HuH-7.5 (cell line): ENCODE measurements at regions not wholly inside any gene's neighbourhood (a gene's known extent, or its start where the extent isn't known, plus 50 kb on each side); places are given as distances from the start of the nearest gene placed in this dataset.

ENCODE experiments used
- DNase-seq: peaks from one replicate; pipeline ENCODE4 v3.0.0; 2011; ENCODE audit warnings: low spot score

DNA sequence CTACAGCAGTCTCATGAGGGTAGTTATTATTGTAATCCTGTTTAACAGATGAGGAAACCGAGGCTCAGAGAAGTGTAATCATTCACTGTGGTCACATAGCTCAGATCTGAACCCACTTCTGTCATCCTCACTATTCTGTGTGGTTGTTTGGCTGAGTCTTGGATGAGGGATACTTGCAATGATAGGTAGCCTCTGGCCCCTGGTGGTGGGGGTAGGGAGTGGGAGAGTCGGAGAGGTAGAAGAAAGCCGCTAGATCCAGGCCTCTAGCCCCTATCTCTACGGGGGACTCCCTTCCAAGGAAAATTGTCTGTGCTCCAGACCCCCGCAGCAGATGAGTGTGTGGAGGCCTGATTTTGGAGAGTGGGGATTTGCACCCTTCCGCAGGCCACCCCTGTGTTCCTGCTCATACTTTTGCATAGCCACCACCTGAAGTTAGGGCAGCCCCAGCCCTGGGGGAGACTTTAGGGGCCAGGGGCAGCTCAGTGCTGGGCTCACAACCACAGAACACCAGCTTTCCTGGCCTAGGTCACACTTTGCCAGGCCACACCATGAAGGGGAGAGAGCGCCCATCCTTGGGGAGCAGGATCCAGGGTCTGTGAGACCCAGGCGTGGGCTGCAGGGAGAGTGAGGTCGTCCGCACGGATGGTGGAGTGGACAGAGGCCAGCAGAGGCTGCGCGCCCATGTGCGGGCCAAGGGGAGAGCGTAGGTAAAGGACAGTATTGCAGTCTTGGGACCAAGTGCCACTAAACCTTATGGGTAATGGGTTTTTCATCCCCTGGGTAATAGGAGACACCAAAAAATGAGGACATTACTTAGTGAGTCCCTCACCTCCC, 148.2 kb downstream of the GLI2 start:
- no peak for DNase-seq

DNA sequence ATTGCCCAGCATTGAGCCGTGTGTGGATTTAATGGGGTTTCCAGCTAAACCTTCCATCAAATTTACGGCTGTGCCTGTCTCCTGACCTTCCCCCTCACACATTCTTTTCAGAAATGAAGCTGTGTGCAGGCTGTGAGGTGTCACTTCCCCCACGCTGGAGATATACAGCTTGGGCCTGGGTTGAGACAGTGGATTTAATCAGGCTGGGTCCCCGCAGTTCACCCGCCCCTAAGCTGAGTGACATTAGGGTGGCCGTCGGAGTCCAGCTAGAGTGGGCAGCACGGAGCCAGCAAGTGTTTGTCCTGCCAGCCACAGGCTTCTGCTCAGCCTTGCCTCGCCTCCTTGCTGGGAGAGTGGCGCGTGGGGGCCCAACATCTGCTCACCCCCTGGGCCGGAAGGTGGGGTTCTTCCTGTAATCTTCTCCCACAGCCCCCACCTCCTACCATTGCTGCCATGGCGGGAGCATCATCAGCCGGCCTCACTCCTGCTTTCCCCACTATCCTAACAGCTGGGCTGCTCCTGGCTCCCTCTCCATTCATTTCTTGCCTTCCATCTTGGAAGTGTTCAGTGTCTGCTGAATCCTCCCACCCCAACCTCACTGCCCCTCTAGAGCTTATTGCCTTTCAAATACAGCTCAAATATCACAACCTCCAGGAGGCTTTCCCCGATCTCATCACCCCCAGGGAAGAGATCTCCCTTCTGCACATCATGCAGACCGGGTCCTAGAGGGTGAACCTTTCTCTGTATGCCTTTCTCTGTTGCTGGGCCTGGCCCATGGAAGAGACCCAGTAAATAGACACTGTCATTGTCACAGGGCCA, 149.0 kb downstream of the GLI2 start:
- no peak for DNase-seq

DNA sequence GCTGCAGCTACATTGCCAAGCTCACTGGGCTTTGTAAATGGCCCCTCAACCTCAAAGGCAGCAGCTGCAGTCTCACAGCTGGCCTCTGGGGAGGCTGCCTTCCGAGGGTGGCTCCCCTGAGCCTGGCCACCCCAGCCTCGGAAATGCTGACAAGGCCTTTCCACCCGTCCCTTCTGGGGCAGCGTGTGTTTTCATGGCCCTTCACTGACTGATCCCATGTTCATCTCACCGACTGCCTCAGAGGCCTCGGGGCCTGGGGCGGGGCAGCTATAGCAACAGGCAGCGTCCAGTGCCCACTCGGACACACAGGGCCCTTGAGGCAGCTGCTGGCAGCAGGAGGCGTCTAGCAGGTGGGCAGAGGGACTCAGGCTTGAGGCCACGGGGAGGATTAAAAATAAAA, 149.7 kb downstream of the GLI2 start:
- no peak for DNase-seq

DNA sequence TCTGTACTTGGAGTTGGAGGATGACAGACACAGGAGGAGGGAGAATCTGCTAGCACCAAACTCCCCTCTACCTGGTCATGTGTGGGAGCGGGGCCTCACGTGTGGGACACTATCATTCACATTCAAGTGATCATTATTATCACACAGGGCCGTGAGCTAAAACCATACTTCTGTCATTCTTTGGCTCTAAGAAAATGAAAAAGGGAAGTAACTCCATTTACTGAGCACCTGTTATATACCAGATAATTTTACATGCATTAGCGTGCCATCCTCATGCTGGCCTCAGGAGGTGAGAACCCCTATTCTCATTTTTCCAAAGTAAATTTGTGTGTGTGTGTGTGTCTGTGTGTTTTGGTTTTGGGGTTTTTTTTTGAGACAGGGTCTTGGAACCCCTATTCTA, 150.1 kb downstream of the GLI2 start:
- DNase-seq: no peak

DNA sequence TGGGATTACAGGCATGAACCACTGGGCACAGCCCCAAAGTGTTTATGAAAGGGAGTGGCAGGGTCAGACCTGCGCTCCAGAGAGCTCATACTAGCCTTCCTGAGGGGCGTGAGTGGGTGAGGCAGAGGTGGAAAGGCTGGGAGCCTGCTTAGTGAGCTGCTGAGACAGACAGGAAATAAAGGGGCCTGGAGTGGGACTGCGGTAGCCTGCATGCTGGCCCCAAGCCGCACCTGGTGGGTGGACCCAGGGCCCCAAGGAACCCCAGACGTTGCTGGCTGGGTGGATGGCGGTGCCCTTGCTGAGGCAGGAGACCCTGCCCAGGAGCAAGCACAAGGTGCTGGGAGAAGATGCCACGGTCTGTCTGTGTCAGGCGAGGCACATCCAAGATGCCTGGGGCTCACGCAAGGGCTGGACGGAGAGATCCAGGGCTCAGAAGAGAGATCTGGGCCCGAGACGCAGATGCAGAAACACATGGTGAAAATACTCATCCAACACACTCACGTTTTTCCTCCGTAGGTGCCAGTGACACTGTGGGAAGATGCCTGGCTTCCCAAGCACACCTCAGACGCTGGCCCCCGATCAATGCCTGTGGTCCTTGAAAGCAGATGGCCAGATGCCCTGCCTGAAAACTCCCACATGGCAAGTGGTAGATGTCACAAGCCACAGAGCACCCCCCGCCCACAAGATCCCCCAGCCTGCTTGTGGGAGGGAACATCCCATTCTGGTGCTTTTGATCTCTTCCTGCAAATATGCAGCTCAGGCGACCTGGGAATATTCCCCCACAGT, 151.1 kb downstream of the GLI2 start:
- no peak for DNase-seq

DNA sequence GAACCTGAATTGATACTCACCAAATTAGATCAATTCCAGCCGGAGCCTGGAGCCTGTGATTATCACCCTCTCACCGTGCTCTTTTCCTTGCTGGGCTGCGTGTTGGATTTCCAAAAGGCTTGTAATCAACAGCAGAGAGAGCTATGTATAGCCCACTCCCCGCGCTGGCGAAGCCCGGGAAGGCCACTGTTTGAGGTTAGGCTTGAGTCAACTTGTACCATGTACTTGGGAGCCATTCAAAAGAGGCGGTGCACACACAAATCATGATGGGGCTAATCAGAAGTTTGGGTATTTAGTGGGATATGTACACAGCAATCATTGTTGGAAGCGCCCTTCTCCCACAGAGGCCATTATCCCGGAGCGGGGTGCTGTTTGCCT, 151.6 kb downstream of the GLI2 start:
- DNase-seq: no peak

DNA sequence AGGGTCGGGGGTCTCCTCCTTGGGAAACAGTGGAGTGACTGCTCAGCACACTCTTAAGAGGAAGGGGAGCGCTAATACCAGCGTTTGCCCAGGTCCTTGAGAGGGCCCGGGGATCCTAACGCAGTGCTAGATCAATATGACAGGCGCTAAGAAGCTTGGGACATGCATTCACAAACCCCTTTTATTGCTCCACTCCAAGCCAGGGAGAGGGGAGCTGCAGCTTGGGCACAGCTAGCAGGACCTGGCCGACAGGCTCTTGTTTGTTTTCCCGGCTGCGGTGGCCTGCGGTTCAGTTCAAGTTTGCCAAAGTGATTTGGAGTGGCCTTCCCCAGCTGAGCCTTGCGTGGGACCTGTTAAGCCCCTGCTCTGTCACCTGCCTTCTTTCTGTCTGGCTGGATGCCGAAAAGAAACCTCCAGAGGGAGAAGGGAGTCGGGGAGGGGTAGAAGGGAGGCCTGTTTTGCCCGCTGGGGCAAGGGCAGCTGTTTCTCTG, 152.1 kb downstream of the GLI2 start:
- DNase-seq: no peak

DNA sequence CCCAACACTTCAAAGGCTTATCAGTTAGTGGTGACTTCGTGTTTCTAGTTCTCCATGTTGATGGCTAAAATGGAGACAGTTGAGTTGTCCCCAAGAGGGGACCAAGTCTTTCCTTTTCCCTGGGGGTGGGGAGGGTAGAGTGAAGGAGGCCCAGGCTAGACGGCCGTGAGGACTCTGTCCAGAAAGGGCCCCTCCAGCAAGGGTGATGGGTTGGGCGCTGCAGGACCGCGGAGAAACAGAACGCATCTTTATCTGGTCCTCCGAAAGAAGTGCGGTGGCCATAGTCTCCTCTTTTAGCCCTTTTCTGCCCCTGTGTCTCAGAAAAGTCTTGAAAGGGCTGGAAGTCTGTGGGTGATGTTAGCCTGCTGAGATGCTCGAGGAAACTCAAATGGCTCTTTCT, 153.2 kb downstream of the GLI2 start:
- no peak for DNase-seq

DNA sequence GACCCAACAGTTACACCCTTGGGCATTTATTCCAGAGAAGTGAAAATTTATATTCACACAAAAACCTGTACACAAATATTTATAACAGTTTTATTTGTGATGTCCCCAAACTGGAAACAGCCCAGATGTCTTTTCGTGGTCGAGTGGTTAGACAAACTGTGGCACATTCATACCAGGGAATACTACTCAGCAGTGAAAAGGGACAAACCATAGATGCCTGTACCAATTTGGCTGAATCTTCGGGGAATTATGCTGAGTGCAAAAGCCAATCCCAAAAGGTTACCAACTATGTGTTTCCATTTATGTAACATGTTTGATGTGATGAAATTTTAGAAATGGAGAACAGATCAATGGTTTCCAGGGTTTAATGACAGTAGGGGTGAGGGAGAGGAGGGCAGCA, 154.3 kb downstream of the GLI2 start:
- DNase-seq: no peak

DNA sequence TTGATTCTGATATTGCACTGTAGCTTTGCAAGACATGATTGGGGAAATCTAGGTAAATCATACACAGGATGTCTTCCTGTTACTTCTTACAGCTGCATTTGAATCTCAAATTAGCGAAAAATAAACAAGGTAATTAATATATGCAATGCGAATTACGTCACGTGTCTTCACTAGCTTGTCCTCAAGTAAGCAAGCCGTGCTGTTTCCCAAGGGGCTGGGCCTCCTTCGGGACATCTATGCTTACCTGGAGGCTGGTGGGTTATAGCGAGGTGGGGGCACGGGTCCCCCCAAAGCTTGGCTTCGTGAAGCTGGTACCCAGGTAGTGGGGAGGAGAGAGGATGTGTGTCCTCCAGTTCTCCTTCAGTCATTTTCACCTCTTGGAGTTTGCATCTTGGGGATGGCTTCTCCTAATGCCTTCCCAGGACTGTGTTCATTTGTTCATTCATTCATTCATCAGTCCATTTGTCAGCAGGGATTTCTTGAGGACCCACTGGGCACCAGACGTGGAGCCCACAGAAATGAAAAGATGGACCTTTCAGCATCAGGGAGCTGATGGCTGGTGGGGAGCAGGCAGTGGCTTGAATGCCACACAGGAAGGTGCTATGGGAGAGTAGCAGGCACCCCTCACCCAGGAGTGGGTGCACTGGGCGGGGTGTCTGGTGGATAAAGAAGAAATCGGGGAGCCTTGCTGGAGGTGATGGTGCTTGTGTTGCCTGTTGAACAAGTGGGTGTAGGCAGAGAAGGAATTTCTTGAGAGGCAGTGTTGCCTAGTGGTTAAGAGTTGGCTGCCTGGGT, 155.1 kb downstream of the GLI2 start:
- DNase-seq: no peak

DNA sequence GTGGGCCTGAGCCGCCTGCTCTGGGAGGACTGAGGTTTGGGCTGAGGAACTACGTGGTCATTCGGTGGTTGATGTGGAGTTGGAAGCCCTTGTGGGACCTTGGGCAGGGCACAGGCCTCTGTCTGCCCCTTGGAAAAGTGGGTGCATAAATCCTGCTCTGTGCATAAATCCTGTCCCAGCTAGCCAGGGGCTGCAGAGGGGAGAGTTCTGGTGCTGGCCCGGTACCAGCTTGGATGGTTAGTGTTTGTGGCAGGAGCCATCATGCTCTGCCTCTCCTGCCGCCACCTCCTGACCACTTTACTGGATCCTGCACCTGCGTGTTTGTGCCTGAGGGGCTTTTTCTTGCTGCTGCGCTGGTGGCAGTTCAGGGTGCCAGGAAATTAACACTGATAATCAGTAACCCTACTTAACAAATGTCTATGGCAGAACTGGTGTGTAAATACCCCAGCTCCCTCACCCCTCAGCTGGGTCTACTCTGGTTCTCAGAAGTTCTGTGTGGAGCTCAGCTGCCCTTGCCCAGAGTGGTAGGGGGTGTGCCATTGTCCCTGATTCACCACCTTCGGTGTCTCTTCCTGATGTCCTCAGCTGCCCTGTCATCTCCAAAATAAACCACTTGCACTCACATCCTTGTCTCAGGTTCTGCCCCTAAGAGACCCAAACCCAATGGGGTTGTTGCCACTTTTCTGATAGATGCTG, 156.8 kb downstream of the GLI2 start:
- DNase-seq: no peak

DNA sequence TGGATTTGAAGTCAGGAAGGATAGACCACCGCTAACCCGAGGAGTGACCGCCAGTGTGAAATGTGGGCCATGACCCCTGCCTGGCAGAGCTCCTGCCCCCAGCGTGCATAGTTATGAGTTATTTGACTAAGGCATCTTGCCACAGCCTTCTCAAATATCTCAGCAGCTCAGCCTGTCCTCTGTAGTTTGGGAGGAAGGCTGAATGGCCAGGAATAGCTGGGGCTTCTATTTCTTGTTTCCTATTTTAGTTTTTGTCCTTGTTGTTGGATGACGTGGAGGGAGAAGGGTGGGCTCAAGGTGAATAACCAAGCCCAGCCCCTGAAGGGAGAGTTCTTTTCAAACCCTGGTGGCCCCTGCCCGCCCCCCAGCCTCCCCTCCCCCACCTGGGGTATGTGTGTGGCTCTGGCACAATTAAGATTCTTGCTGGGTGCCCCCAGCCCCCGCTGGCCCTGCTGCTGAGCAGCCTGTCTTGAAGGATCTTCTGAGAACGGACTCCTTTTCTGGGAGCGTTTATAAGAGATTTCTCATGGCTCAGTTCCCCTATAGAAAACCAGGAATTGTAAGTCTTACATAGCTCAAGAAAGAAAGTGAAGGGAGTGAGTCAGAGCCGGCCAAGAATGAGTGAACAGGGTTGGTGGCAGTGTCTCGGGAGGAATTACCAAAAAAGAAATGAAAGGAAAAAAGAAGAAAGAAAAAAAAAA, 157.4 kb downstream of the GLI2 start:
- DNase-seq: no peak

DNA sequence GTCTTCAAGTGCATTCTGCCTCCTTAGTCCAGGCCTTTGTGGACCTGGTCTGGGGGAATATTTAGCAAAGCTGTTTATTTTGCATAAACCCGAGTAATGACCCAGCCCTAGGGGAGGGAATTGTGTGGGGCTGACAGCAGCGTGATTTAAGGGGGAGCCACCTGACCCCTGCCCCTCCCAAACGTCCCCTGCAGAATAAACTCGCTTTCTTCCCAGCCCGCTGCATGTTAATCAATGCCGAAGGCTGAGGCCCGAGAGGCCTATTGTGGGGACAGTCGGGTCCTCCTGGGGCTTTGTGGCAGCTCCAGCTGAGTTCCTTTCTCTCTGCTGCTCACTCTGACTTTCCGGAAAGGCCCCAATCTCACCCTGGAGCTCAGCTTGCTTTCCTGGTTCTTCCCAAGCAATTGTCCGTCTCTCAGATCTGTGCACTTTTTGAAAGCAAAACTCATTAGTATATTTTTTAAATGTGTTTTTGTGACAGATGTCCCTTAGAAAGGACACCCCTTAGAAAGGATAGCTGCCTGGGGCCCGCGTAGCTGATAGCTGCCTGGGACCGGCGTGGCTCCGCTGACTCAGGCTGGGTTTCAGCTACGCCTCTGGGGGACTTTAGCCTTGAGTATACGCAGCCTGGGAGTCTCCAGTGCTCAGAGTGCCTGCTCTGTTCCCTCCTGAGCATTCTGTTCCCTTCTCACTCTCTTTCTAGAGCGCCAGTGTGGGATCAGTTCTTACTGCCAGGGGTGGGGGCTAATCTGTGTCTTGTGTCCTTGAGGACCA, 158.3 kb downstream of the GLI2 start:
- no peak for DNase-seq

DNA sequence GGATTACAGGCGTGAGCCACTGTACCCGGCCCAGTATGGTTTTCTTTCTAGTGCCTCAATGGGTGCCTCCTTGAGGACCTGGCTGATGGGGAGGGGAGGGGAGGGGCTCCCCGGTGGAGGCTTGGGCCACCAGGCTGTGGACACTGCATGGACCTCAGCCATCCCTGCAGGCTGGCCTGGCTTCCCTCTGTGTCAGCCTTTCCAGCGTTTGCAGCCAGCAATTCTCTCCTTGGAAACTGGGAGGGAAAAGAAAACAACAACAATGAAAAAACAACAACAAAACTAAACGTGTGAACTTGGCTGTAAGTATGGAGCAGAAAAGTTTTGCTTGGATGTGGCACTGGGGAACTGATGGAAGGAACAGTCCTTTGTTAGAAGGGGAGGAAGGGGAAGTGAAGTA, 159.3 kb downstream of the GLI2 start:
- DNase-seq: no peak

DNA sequence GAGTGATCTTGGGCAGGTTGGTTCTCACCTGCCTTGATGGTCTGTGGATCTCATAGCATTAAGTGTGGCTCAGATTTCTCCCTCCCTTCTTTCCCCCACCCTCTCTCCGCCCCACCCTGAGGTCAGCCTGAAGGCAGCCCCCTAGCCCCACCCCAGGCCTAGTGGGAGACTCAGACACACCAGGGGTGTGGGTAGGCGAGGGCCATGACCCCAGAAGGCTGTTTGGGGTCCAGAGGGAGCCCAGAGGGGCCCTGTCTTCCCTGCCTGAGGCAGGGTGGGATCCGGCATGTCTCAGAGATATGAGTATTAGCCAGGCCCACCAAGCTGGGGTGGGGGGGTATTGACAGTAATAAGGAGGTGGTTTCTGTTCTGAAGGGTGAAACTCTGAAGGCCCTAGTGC, 160.5 kb downstream of the GLI2 start:
- no peak for DNase-seq

DNA sequence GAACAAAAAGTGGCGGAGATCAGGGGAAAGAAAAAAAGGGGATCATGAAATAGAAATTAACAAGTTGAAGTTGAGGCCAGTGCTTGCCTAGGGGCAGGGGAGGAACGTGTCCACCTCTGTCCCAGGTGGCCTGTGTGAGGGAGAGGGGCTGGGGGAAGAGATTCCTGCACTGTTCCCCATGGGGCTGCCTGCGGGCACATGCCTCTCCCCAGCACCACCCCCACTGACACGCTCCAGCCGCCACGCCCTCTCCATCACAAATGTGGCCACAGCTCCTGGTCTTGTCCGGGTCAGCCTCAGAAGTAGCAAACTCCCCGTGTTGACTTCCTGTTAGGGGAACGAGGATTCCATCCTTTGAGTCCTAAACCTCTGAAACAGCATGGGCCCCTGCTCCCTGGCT, 161.2 kb downstream of the GLI2 start:
- DNase-seq: no peak

DNA sequence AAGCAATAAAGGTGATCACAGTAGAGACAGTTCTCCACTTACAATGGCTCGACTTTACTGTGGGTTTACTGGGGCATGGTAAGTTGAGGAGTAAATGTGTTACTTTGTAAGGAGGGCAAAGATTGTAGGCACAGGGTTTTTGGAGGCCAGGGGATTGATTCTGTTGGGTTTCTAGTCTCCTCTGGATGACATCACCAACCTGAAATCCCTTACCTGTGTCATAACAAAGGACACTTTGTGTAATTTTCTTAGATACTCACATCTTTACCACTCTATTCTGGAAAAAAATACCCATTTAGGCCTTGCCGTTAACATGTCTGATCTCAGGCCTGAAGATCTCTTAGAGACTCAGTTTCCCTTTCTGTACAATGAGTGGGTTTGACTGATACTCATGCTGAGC, 161.7 kb downstream of the GLI2 start:
- DNase-seq: no peak

DNA sequence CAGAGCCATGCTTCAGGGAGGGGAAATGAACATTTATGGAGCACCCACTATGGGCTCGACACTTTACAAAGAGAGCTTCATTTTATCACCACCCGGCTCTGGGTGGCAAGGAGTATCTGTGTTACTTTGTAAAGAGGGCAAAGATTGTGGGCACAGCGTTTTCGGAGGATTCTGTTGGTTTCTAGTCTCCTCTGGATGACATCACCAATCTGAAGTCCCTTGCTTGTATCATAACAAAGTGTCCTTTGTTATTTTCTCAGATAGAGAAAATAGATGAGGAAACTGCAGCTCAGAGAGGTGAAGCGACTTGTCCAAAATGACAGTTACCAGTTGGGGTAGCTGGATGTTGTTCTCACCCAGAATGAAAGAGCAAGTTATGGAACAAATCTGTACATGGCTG, 162.8 kb downstream of the GLI2 start:
- DNase-seq: no peak

DNA sequence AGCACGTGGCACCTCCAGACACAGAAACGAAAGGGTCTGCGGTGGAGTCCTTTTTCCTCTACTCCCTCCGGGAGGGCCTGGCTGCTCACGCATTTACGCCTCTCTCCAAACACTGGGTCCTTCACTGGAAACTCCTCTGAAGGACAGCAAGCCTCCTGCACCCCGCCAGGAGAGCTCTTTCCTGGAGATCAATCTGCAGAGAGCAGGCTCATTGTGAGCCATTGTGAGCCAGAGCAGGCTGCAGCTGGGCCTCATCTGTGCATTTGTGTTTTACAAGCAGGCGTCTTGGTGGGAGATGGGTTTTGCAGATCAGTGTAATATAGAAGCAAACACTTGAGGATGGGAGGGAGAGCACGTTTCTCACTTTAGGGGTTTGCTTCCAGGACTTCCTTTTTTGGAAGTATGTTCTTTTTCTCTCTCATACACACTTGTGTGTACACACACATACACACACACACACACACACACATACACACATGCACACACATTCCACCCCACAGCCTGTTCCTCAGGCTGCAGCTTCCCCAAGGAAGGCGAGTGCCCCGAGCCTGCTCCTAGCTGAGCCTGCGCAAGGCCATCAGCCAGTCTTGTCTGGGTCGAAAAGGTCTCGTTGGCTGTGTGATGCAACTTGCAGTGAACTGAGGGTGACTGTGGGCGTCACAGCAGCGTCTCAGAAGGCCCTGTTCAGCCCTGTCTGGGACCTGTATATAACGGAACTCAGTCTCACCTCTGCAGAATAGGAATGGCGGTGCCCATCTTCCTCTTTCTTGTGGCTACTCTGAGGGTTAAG, 163.5 kb downstream of the GLI2 start:
- DNase-seq: no peak
